AG20443 (cell line): ENCODE measurements at regions not wholly inside any gene's neighbourhood (a gene's known extent, or its start where the extent isn't known, plus 50 kb on each side); places are given as distances from the start of the nearest gene placed in this dataset.
"Not testable (repeated sequence)": the region's sequence is repeated elsewhere in the genome, so short reads cannot be mapped to it uniquely, and the experiment has no call there.

Experiments
- DNase-seq: peaks from one replicate; pipeline ENCODE4 v3.0.0; 2012; ENCODE audit warnings: low spot score, mixed read lengths

- no peak for DNase-seq
Measured at GRCh38 chr4:107391009-107391629, 328.9 kb downstream of the PAPSS1 start.

GRCh38 chr4:107389965-107390364 is 330.1 kb downstream of the PAPSS1 start:
- DNase-seq = no peak

- DNase-seq = no peak
Measured at GRCh38 chr4:107388736-107389274, 331.2 kb downstream of the PAPSS1 start.

- peak; percentile 34 for DNase-seq
Measured at GRCh38 chr4:107380836-107381438, 339.1 kb downstream of the PAPSS1 start.

GRCh38 chr4:107380190-107380589 is 339.8 kb downstream of the PAPSS1 start:
- DNase-seq = no peak

GRCh38 chr4:107379054-107379869 is 340.8 kb downstream of the PAPSS1 start:
- peak; percentile 24 for DNase-seq

GRCh38 chr4:107376293-107376692 is 340.2 kb upstream of the DKK2 start:
- no peak for DNase-seq

- no peak for DNase-seq
Measured at GRCh38 chr4:107366900-107367299, 330.8 kb upstream of the DKK2 start.

- no peak for DNase-seq
Measured at GRCh38 chr4:107366016-107366735, 330.1 kb upstream of the DKK2 start.

- no peak for DNase-seq
Measured at GRCh38 chr4:107363125-107363524, 327.0 kb upstream of the DKK2 start.

- DNase-seq = no peak
Measured at GRCh38 chr4:107359208-107359607, 323.1 kb upstream of the DKK2 start.

- DNase-seq = not testable (repeated sequence)
Measured at GRCh38 chr4:107354304-107354703, 318.2 kb upstream of the DKK2 start.

- no peak for DNase-seq
Measured at GRCh38 chr4:107351196-107351595, 315.1 kb upstream of the DKK2 start.

- no peak for DNase-seq
Measured at GRCh38 chr4:107349732-107350131, 313.6 kb upstream of the DKK2 start.

GRCh38 chr4:107349266-107349665 is 313.2 kb upstream of the DKK2 start:
- no peak for DNase-seq

GRCh38 chr4:107348188-107349050 is 312.3 kb upstream of the DKK2 start:
- no peak for DNase-seq

GRCh38 chr4:107333518-107333917 is 297.4 kb upstream of the DKK2 start:
- no peak for DNase-seq

- not testable (repeated sequence) for DNase-seq
Measured at GRCh38 chr4:107332656-107333055, 296.5 kb upstream of the DKK2 start.

GRCh38 chr4:107330916-107331315 is 294.8 kb upstream of the DKK2 start:
- DNase-seq = no peak

GRCh38 chr4:107319386-107319785 is 283.3 kb upstream of the DKK2 start:
- no peak for DNase-seq

GRCh38 chr4:107318078-107318477 is 282.0 kb upstream of the DKK2 start:
- DNase-seq = no peak
